ENCODE measurements at regions not wholly inside any gene's neighbourhood (a gene's known extent, or its start where the extent isn't known, plus 50 kb on each side); places are given as distances from the start of the nearest gene placed in this dataset.

DNA sequence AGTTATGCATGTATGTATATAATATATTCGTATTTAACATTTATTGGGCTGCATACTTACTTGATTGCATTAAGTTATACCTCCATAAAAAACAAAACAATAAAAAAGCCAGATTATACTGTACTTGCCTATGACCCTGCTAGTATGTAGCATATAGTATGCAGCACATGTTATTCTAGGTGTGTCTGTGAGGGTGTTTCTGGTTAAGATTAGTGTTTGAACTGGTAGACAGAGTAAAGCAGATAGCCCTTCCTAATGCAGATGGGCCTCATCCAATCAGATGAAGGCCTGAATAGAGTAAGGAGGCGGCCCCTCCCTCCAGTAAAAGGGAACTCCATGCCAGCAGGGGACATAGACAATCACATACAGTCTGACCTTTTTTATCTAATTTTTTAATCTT, 323.3 kb upstream of the USP24 start:
- Histone ChIP-seq H3K27me3 (ENCODE audit: insufficient read depth, low read length) (no peaks in the 10 kb centered on the region), H3K79me1 (ENCODE audit: insufficient read depth, low read depth, low read length, poor library complexity, severe bottlenecking) (no peaks in the 10 kb centered on the region), H3K9me3 (ENCODE audit: control insufficient read depth, low read depth, low read length) (no peaks in the 10 kb centered on the region), H3K23me2 (ENCODE audit: insufficient read length, low read depth, low read length, poor library complexity, severe bottlenecking) (no peaks in the 10 kb centered on the region), H4K8ac (replicated peaks; ENCODE audit: insufficient read length, low read depth, low read length) (no peak overlapping the region), H3K79me2 (ENCODE audit: insufficient read depth, low read length) (no peaks in the 10 kb centered on the region), H2AFZ (ENCODE audit: low read length) (no peak overlapping the region), H2BK15ac (ENCODE audit: low read depth, low read length) (no peak overlapping the region), H2BK120ac (ENCODE audit: low read depth, low read length, poor library complexity, severe bottlenecking) (no peak overlapping the region), H4K5ac (ENCODE audit: insufficient read length, low read depth, low read length) (no peak overlapping the region), H3T11ph (ENCODE audit: low read length) (no peak overlapping the region), H3K4ac (ENCODE audit: low read depth, low read length) (no peak overlapping the region), H3K23ac (ENCODE audit: insufficient read length, low read depth, low read length) (no peak overlapping the region), H3K4me1 (ENCODE audit: insufficient read depth, low read length) (no peaks in the 10 kb centered on the region), H4K20me1 (ENCODE audit: control insufficient read depth, insufficient read depth, insufficient read length) (no peaks in the 10 kb centered on the region), H3K9ac (ENCODE audit: extremely low read depth, insufficient read length, low read length) (no peak overlapping the region), H3K27ac (ENCODE audit: insufficient read length, low read depth, low read length) (no peak overlapping the region), H4K91ac (ENCODE audit: insufficient read length, low read depth, low read length) (no peak overlapping the region), H2BK20ac (ENCODE audit: low read depth, low read length, poor library complexity, severe bottlenecking) (no peak overlapping the region), H2BK5ac (ENCODE audit: insufficient read length, low read length) (no peak overlapping the region), H3K56ac (ENCODE audit: insufficient read length, low read depth, low read length) (no peak overlapping the region), H3K14ac (ENCODE audit: insufficient read depth, low read length) (no peak overlapping the region), H2BK12ac (ENCODE audit: insufficient read length, low read depth, low read length) (no peak overlapping the region), H3K18ac (ENCODE audit: insufficient read length, low read depth, low read length) (no peak overlapping the region), H2AK5ac (ENCODE audit: insufficient read length, low read length) (no peak overlapping the region), H3K4me2 (ENCODE audit: insufficient read depth, insufficient read length, low read length) (no peak overlapping the region)
- no peak for DNase-seq
- no peaks in the 10 kb centered on the region; a peak in 1 of 4 replicates for H3K4me1 Mint-ChIP-seq
- H3K9me3 Mint-ChIP-seq: no peaks in the 10 kb centered on the region; a peak in 1 of 5 replicates
- H3K36me3 Mint-ChIP-seq (ENCODE audit: insufficient read depth in 1 of 3, low read depth in 3 of 3): no peaks in the 10 kb centered on the region
- WGBS (ENCODE audit: extremely low coverage, insufficient read length, low lambda C conversion rate): no CpG with 5 or more reads among the region's 2 CpGs
- TF ChIP-seq, protein P1, sequence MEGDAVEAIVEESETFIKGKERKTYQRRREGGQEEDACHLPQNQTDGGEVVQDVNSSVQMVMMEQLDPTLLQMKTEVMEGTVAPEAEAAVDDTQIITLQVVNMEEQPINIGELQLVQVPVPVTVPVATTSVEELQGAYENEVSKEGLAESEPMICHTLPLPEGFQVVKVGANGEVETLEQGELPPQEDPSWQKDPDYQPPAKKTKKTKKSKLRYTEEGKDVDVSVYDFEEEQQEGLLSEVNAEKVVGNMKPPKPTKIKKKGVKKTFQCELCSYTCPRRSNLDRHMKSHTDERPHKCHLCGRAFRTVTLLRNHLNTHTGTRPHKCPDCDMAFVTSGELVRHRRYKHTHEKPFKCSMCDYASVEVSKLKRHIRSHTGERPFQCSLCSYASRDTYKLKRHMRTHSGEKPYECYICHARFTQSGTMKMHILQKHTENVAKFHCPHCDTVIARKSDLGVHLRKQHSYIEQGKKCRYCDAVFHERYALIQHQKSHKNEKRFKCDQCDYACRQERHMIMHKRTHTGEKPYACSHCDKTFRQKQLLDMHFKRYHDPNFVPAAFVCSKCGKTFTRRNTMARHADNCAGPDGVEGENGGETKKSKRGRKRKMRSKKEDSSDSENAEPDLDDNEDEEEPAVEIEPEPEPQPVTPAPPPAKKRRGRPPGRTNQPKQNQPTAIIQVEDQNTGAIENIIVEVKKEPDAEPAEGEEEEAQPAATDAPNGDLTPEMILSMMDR (conservative IDR thresholded peaks at IDR 0.05): no peak
- no peak overlapping the region for H3K4me3 Mint-ChIP-seq
- peaks cover 16% of the 10 kb centered on the region for H3K27me3 Mint-ChIP-seq (ENCODE audit: low read depth)
- no peak overlapping the region for H3K27ac Mint-ChIP-seq

All from H9 (cell line).